ENCODE measurements at regions not wholly inside any gene's neighbourhood (a gene's known extent, or its start where the extent isn't known, plus 50 kb on each side); places are given as distances from the start of the nearest gene placed in this dataset.

DNA sequence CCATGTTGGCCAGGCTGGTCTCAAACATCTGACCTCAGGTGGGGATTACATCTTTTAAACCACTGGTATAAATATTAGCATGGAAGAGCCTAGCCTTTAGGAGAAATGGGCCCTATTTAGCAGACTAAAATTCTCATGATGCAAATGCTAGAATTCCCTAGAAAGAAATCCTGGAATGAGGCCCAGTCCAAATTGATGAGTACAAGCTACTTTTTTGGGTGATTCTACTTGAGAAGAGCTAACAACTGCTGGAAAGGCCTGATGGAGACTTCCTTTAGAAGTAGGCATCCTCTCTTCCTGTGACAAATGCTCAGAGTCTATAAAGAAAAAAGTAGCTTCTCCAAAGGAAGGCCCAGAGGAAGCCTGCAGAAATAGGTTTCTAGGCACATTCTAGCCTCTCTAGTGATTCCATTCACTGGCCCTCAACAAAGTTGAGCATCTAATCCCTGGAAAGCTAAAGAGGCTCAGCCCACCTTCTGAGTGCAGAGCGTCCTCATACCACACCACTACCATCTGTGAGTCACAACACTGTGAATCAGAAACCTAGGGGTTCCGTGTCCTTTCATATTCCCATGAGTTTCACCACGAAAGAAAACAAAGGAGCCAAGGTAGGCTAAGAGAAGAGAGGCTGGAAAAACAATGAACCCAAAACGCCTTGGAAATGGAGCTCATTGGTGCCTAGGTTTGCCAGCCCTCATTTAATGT, 183.1 kb downstream of the C1D start:
- TF ChIP-seq CTCF (IDR thresholded peaks at IDR 0.05), result no peak

DNA sequence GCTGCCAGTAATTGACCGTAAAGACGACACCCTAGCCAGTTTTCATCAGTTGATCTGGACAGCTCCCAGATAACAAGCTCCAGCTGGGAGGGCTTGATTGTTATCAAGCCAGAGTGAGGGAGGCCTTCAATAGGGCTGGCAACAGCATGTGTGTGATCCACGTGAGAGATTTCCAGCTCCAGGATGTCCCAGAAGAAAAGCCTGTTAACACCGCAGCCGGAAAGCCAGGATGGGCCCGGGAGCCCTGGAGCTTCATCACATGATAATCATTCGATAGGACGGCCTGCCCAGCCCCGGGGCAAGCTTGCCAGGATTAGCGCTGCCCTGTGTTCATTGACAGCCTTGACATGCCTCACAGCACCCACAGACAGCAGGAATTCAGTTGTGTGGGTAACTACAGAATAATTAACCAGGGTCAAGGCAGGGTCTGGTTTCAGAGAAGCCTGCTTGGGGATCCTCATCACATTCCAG, 182.5 kb downstream of the C1D start:
- TF ChIP-seq CTCF (IDR thresholded peaks at IDR 0.05), result no peak

- no peak for TF ChIP-seq CTCF (IDR thresholded peaks at IDR 0.05)
These were observed 181.0 kb downstream of the C1D start for GRCh38 chr2:67881816-67882215.

DNA sequence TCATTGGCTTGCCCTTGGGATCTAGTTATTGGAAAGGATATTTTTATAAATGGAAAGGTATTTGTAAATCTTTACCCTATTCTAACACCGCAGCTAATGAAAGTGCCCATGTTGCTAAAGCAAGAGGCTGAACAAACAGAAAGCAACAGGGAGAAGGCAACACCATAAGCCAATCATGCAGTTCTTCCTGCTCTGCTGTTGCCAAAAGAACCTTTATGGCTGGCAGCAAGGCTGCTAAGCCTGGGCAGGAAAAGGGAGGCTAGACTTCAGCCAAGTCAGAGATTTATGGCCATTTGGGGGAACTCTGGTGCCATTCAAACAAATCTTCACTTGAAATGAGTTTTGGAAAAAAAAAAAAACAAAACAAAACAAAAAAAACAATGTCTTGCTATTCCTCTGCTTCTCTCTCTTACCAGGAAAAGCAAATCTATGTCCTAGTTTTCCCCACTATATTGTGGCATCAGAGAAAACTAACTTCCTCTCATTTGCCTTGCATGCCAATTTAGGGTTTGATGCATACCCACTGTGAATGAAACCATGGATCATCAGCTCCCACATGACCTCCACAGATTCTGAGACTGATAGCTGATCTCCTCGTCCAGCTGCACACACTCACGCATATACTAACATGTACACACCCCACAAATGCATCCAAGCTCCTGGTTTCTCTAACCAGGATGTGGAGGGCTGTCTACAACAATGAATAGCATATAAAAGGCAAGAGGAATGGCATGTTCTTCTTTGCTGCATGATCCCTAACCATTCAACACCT, 179.3 kb downstream of the C1D start:
- TF ChIP-seq CTCF (IDR thresholded peaks at IDR 0.05), result no peak

- TF ChIP-seq CTCF (IDR thresholded peaks at IDR 0.05), result no peak
These were observed 174.3 kb downstream of the C1D start for GRCh38 chr2:67888351-67889005.

- no peak for TF ChIP-seq CTCF (IDR thresholded peaks at IDR 0.05)
These were observed 173.7 kb downstream of the C1D start for GRCh38 chr2:67889056-67889455.

DNA sequence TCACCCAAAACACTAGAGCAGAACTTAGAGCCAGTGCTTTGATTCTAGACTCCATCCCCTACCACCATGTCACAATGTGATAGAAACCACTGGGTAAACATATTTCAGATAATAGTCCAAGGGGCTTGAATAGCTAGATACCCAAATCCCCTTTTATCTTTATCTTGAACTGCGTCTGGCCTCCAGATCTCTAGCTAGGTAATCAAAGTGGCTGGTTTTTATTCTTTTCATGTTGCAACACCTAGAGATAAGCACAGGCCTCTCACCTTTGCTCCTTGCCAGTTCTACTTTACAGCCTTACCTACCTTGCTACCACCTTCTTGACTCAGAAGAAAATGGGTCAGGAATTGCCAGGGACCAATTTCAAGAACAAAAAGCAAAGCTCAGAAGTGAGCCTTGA, 171.2 kb downstream of the C1D start:
- TF ChIP-seq CTCF (IDR thresholded peaks at IDR 0.05), result no peak
